ENCODE measurements at regions not wholly inside any gene's neighbourhood (a gene's known extent, or its start where the extent isn't known, plus 50 kb on each side); places are given as distances from the start of the nearest gene placed in this dataset.

DNA sequence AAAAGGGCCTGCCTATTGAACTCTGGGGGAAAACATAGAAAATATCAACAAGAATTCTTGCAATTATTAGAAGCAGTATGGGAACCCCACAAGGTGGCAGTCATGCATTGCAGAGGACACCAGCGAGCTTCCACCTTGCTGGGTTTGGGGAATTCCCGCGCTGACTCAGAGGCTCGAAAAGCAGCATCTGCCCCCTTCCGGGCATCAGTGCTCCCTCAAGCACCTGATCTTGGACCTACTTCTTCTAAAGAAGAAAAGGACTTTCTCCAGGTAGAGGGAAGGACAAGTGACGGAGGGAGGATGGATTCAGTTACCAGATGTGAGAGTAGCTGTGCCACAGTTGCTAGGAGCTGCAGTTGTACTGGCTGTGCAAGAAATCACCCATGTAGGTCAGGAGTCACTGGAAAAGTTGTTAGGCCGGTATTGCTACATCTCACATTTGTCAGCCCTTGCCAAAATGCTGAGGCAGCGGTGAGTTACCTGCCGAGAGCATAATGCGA lies 415.7 kb downstream of the DIRAS2 start:
- peak; percentile 23; the same call in 1 of the 2 replicates for TF ChIP-seq TEAD4 (IDR thresholded peaks at IDR 0.05)
- peak; percentile 44; the same call in 1 of the 2 replicates for TF ChIP-seq TCF12 (IDR thresholded peaks at IDR 0.05; ENCODE audit: low read depth)
- TF ChIP-seq, protein P1, sequence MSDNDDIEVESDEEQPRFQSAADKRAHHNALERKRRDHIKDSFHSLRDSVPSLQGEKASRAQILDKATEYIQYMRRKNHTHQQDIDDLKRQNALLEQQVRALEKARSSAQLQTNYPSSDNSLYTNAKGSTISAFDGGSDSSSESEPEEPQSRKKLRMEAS (IDR thresholded peaks at IDR 0.05) = peak; percentile 53
- TF ChIP-seq NFIC (IDR thresholded peaks at IDR 0.05) = peak; percentile 65
- TF ChIP-seq CEBPB (IDR thresholded peaks at IDR 0.05) = peak; percentile 56
- TF ChIP-seq RAD21 (IDR thresholded peaks at IDR 0.05; ENCODE audit: low read depth) = peak; percentile 68
- TF ChIP-seq EP300 (IDR thresholded peaks at IDR 0.05; ENCODE audit: borderline replicate concordance) = 0 out of 2 replicates have a peak, but pooled peaks have one; percentile 13

- TF ChIP-seq, protein P2, sequence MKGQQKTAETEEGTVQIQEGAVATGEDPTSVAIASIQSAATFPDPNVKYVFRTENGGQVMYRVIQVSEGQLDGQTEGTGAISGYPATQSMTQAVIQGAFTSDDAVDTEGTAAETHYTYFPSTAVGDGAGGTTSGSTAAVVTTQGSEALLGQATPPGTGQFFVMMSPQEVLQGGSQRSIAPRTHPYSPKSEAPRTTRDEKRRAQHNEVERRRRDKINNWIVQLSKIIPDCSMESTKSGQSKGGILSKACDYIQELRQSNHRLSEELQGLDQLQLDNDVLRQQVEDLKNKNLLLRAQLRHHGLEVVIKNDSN (IDR thresholded peaks at IDR 0.05) = no peak
- no peak for TF ChIP-seq TCF12 (IDR thresholded peaks at IDR 0.05; ENCODE audit: low read depth)
- TF ChIP-seq EP300 (IDR thresholded peaks at IDR 0.05; ENCODE audit: borderline replicate concordance) = no peak
- TF ChIP-seq CREB1 (IDR thresholded peaks at IDR 0.05; ENCODE audit: low read depth) = no peak
- no peak for TF ChIP-seq TEAD4 (IDR thresholded peaks at IDR 0.05)
- no peak for TF ChIP-seq EGR1 (IDR thresholded peaks at IDR 0.05)
- TF ChIP-seq REST (IDR thresholded peaks at IDR 0.05; ENCODE audit: low read depth) = no peak
Observed at GRCh38 chr9:90240541-90240940, 402.1 kb downstream of the DIRAS2 start.

GRCh38 chr9:90245661-90246060 lies 397.0 kb downstream of the DIRAS2 start:
- TF ChIP-seq EP300 (IDR thresholded peaks at IDR 0.05; ENCODE audit: borderline replicate concordance) (no peak), FOXM1 (IDR thresholded peaks at IDR 0.05; ENCODE audit: borderline replicate concordance, low read depth) (no peak), CEBPB (IDR thresholded peaks at IDR 0.05) (no peak), ZBTB7A (IDR thresholded peaks at IDR 0.05; ENCODE audit: low read depth) (no peak), TEAD4 (IDR thresholded peaks at IDR 0.05) (no peak), YY1 (IDR thresholded peaks at IDR 0.05; ENCODE audit: low read depth) (no peak), CREB1 (IDR thresholded peaks at IDR 0.05; ENCODE audit: low read depth) (no peak), REST (IDR thresholded peaks at IDR 0.05; ENCODE audit: low read depth) (no peak), NFIC (IDR thresholded peaks at IDR 0.05) (no peak)
- TF ChIP-seq, protein P1 (IDR thresholded peaks at IDR 0.05) = no peak
- TF ChIP-seq, protein P2 (IDR thresholded peaks at IDR 0.05) = no peak

DNA sequence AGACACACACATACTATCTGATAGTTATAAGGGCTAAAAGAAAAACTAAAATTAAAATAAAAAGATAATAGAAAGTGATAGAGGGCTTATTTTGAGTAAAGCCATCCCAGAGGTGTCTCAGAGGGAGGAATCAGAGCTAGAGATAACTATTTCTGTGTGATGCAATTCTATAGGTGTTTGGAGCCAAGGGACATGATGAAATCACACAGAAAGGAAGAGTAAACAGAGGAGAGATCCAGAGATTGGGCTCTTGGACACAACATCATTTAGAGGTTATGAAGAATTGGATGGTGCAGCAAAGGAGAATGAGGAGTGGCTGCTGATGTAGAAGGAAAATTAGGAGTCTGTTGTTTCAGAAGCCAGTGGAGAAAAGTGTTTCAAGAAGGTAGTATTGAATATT lies 393.5 kb downstream of the DIRAS2 start:
- TF ChIP-seq, protein P1 (IDR thresholded peaks at IDR 0.05) = no peak
- TF ChIP-seq CREB1 (IDR thresholded peaks at IDR 0.05; ENCODE audit: low read depth) (no peak), RAD21 (IDR thresholded peaks at IDR 0.05; ENCODE audit: low read depth) (no peak)
- TF ChIP-seq, protein P2 (IDR thresholded peaks at IDR 0.05) = no peak

GRCh38 chr9:90251316-90251715 lies 391.3 kb downstream of the DIRAS2 start:
- no peak for TF ChIP-seq CREB1 (IDR thresholded peaks at IDR 0.05; ENCODE audit: low read depth)
- TF ChIP-seq EGR1 (IDR thresholded peaks at IDR 0.05) = no peak
- no peak for TF ChIP-seq TEAD4 (IDR thresholded peaks at IDR 0.05)
- TF ChIP-seq YY1 (IDR thresholded peaks at IDR 0.05; ENCODE audit: low read depth) = no peak
- TF ChIP-seq, protein P1 (IDR thresholded peaks at IDR 0.05) = no peak
- TF ChIP-seq TAF1 (IDR thresholded peaks at IDR 0.05; ENCODE audit: low read depth) = no peak
- no peak for TF ChIP-seq ZBTB7A (IDR thresholded peaks at IDR 0.05; ENCODE audit: low read depth)
- TF ChIP-seq NFIC (IDR thresholded peaks at IDR 0.05) = no peak
- TF ChIP-seq REST (IDR thresholded peaks at IDR 0.05; ENCODE audit: low read depth) = no peak
- TF ChIP-seq, protein P2 (IDR thresholded peaks at IDR 0.05) = no peak
- no peak for TF ChIP-seq TCF12 (IDR thresholded peaks at IDR 0.05; ENCODE audit: low read depth)
- no peak for TF ChIP-seq EP300 (IDR thresholded peaks at IDR 0.05; ENCODE audit: borderline replicate concordance)
- TF ChIP-seq RAD21 (IDR thresholded peaks at IDR 0.05; ENCODE audit: low read depth) = no peak
- no peak for TF ChIP-seq FOXM1 (IDR thresholded peaks at IDR 0.05; ENCODE audit: borderline replicate concordance, low read depth)
